Keratinocyte (primary cell): ENCODE measurements at regions not wholly inside any gene's neighbourhood (a gene's known extent, or its start where the extent isn't known, plus 50 kb on each side); places are given as distances from the start of the nearest gene placed in this dataset.

Source experiments
- DNase-seq: peaks from one replicate; pipeline ENCODE4 v3.0.0-alpha.2; 2011; ENCODE audit warnings: low read depth, missing footprints, low spot score
- FAIRE-seq: peaks from 2 replicates; lab custom pipeline; 2011; peaks lifted over from hg19 to GRCh38; lab: Jason Lieb, UNC
- H2AFZ ChIP-seq: 2 replicates; pipeline ENCODE4 v1.6.0; 2012; ENCODE audit warnings: low read length, control low read depth, inconsistent platforms; ENCODE audit not compliant: control insufficient read depth
- H3K27ac ChIP-seq: 2 replicates; pipeline ENCODE4 v1.5.1; 2011; ENCODE audit warnings: low read length; ENCODE audit not compliant: control insufficient read depth, insufficient read depth
- H3K27me3 ChIP-seq: 3 replicates; pipeline ENCODE4 v1.6.0; 2011; ENCODE audit warnings: low read length; ENCODE audit not compliant: control insufficient read depth, insufficient read depth; ENCODE audit errors: extremely low read depth
- H3K36me3 ChIP-seq, 2 experiments: 2 replicates in 1 of 2; 3 replicates in 1 of 2; pipeline ENCODE4 v1.5.1; 2011; ENCODE audit warnings: low read length in 2 of 2, mild to moderate bottlenecking in 1 of 2; ENCODE audit not compliant: control insufficient read depth in 2 of 2, insufficient read depth in 2 of 2; ENCODE audit errors: extremely low read depth in 1 of 2
- H3K4me1 ChIP-seq: 3 replicates; pipeline ENCODE4 v1.5.1; 2011; ENCODE audit warnings: low read length; ENCODE audit not compliant: control insufficient read depth, insufficient read depth; ENCODE audit errors: extremely low read depth
- H3K4me2 ChIP-seq: 3 replicates; pipeline ENCODE4 v1.6.0; 2011; ENCODE audit warnings: low read depth, low read length; ENCODE audit not compliant: control insufficient read depth, insufficient read depth; ENCODE audit errors: extremely low read depth
- H3K4me3 ChIP-seq, 3 experiments: fragments of 200-600 bp in 1 of 3; sonication (generic) in 1 of 3; 2 replicates in 2 of 3; 3 replicates in 1 of 3; pipeline ENCODE4 v1.5.1; 2011 to 2016; ENCODE audit warnings: low read length in 3 of 3, mild to moderate bottlenecking in 3 of 3, control low read depth in 2 of 3, inconsistent platforms in 1 of 3, low read depth in 1 of 3, mixed read lengths in 1 of 3, mixed run types in 1 of 3, moderate library complexity in 1 of 3; ENCODE audit not compliant: control insufficient read depth in 2 of 3, insufficient read depth in 2 of 3; ENCODE audit errors: extremely low read depth in 1 of 3
- H3K79me2 ChIP-seq: 2 replicates; pipeline ENCODE4 v1.6.0; 2012; ENCODE audit warnings: low read length; ENCODE audit not compliant: control insufficient read depth, insufficient read depth
- H3K9ac ChIP-seq: 3 replicates; pipeline ENCODE4 v1.6.0; 2011; ENCODE audit warnings: low read length; ENCODE audit not compliant: control insufficient read depth, insufficient read depth; ENCODE audit errors: extremely low read depth
- H3K9me1 ChIP-seq: 3 replicates; pipeline ENCODE4 v1.6.0; 2011; ENCODE audit warnings: low read length; ENCODE audit not compliant: control insufficient read depth, insufficient read depth; ENCODE audit errors: extremely low read depth
- H3K9me3 ChIP-seq: 2 replicates; pipeline ENCODE4 v1.5.1; 2012; ENCODE audit warnings: low read depth, low read length; ENCODE audit not compliant: control insufficient read depth
- H4K20me1 ChIP-seq: 3 replicates; pipeline ENCODE4 v1.6.0; 2011; ENCODE audit warnings: low read length; ENCODE audit not compliant: control insufficient read depth, insufficient read depth; ENCODE audit errors: extremely low read depth
- CTCF ChIP-seq, 3 experiments: IDR thresholded peaks in 1 of 3; conservative IDR thresholded peaks in 1 of 3; optimal IDR thresholded peaks in 1 of 3; 2 replicates in 2 of 3; 3 replicates in 1 of 3; pipeline versions ENCODE3 to v1.5.1; 2011; ENCODE audit warnings: low read length in 3 of 3, mild to moderate bottlenecking in 3 of 3, moderate library complexity in 2 of 3, control low read depth in 1 of 3, inconsistent platforms in 1 of 3; ENCODE audit not compliant: insufficient read depth in 2 of 3; ENCODE audit errors: extremely low read depth in 1 of 3
- EZH2 ChIP-seq: IDR thresholded peaks from one replicate; pipeline ENCODE4 v1.6.1; 2012; ENCODE audit warnings: inconsistent platforms, mild to moderate bottlenecking, low read length, moderate library complexity
- dilution Hi-C: fragments of 300-500 bp; cut with MboI; formaldehyde crosslinking; loops from one replicate; pipeline ENCODE4 v1.7.0; 2020; ENCODE audit warnings: low sequenced_read_pairs; ENCODE audit not compliant: extremely low pct_ligation_motif_present

DNA sequence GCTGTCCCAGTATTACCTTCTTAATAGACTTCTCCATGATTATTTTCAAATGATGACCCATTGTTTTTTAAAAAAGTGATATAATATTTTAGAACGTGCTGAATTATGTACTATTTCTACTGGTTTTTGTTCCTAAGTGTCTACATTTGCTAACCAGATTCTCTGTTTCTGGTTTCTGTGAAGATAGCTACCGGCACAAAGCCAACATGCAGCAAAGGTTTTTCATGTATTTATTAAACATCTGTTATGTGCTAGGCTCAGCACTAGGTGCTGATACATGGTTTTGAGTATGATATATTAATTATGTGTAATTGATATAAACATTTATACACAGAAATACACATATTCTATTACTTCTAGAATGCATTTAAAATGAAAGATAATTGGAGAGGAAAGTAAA lies 1035.6 kb downstream of the PCDH17 start:
- Histone ChIP-seq H4K20me1 (no peaks in the 10 kb centered on the region), H3K27me3 (no peaks in the 10 kb centered on the region), H2AFZ (no peak overlapping the region), H3K36me3 (no peaks in the 10 kb centered on the region), H3K4me1 (no peaks in the 10 kb centered on the region), H3K9me1 (no peaks in the 10 kb centered on the region), H3K4me2 (no peak overlapping the region), H3K9ac (no peak overlapping the region), H3K27ac (no peak overlapping the region), H3K9me3 (no peaks in the 10 kb centered on the region), H3K4me3 (no peak overlapping the region), H3K79me2 (no peaks in the 10 kb centered on the region)
- dilution Hi-C loops, result no loop called here
- FAIRE-seq, result no peak
- no peak for DNase-seq
- TF ChIP-seq CTCF (optimal IDR thresholded peaks at IDR 0.05 in 1 of 3, IDR thresholded peaks at IDR 0.05 in 1 of 3, conservative IDR thresholded peaks at IDR 0.05 in 1 of 3; ENCODE audit: extremely low read depth in 1 of 3, insufficient read depth in 2 of 3, low read length in 3 of 3) (no peak), EZH2 (no peak)

- no peaks in the 10 kb centered on the region for H3K27me3 ChIP-seq
- DNase-seq (no peak), FAIRE-seq (no peak)
- no peaks in the 10 kb centered on the region for H3K9me1 ChIP-seq
- H3K27ac ChIP-seq, result no peak overlapping the region
- TF ChIP-seq CTCF (optimal IDR thresholded peaks at IDR 0.05 in 1 of 3, IDR thresholded peaks at IDR 0.05 in 1 of 3, conservative IDR thresholded peaks at IDR 0.05 in 1 of 3; ENCODE audit: extremely low read depth in 1 of 3, insufficient read depth in 2 of 3, low read length in 3 of 3) (no peak), EZH2 (no peak)
- H3K4me3 ChIP-seq, result no peak overlapping the region
- no peak overlapping the region for H2AFZ ChIP-seq
- no peaks in the 10 kb centered on the region for H3K79me2 ChIP-seq
- no peaks in the 10 kb centered on the region for H4K20me1 ChIP-seq
- no peaks in the 10 kb centered on the region for H3K4me1 ChIP-seq
- H3K9ac ChIP-seq, result no peak overlapping the region
- H3K4me2 ChIP-seq, result no peak overlapping the region
- H3K36me3 ChIP-seq, result no peaks in the 10 kb centered on the region
- peaks cover 2% of the 10 kb centered on the region for H3K9me3 ChIP-seq
- dilution Hi-C loops, result no loop called here
Measured at GRCh38 chr13:58680115-58680514, 1048.6 kb downstream of the PCDH17 start.
